K562 (cell line): ENCODE measurements at regions not wholly inside any gene's neighbourhood (a gene's known extent, or its start where the extent isn't known, plus 50 kb on each side); places are given as distances from the start of the nearest gene placed in this dataset.

ENCODE experiments used
- ATAC-seq: fragments of 200-7000 bp; cut with Tn5 transposase; 3 replicates; pipeline ENCODE4 v1.9.1; 2020; ENCODE audit warnings: moderate library complexity
- BruUV-seq: library from RNA; stranded (reverse); fragments of 400-500 nt; replicated peaks from 2 replicates; lab custom pipeline; 2021; lab: Mats Ljungman, UMichigan
- CTCF ChIA-PET: fragments of 300-600 bp; formaldehyde crosslinking; extraction: SDS; loops from one replicate; lab custom pipeline; 2021; ENCODE audit warnings: low intra/inter-chr PET ratio; lab: Yijun Ruan, JAX
- POLR2A ChIA-PET: fragments of 300-600, 350-650 bp; sonication (Branson Sonifier 250); formaldehyde crosslinking; extraction: SDS; loops from one replicate; lab custom pipeline; 2021; ENCODE audit warnings: antibody characterized with exemption, inconsistent platforms; lab: Yijun Ruan, JAX
- DNase-seq, 4 experiments: peaks; one replicate each; pipeline versions ENCODE4 v3.0.0 to v3.0.0-alpha.2; 2011 to 2018; ENCODE audit warnings: low spot score in 3 of 4, mixed read lengths in 3 of 4; ENCODE audit errors: extremely low read depth in 1 of 4
- FAIRE-seq: peaks from 2 replicates; lab custom pipeline; 2011; peaks lifted over from hg19 to GRCh38; lab: Jason Lieb, UNC
- H2AFZ ChIP-seq: 2 replicates; pipeline ENCODE4 v1.6.0; 2011; ENCODE audit warnings: low read depth, low read length, control low read depth, inconsistent platforms
- H3K27ac ChIP-seq: fragments of 200-600 bp; 3 replicates; pipeline ENCODE4 v1.8.0; 2011; ENCODE audit warnings: low read depth, mild to moderate bottlenecking, control low read depth, inconsistent platforms, low read length, moderate library complexity, mixed read lengths; ENCODE audit errors: extremely low read depth
- H3K27me3 ChIP-seq, 2 experiments: fragments of 300-600 bp in 1 of 2; 2 replicates in 1 of 2; 3 replicates in 1 of 2; pipeline versions ENCODE4 v1.6.0 to v1.8.0; 2011; ENCODE audit warnings: inconsistent platforms in 2 of 2, low read length in 2 of 2, mild to moderate bottlenecking in 1 of 2, mixed read lengths in 1 of 2, moderate library complexity in 1 of 2; ENCODE audit not compliant: control insufficient read depth in 2 of 2, insufficient read depth in 2 of 2
- H3K36me3 ChIP-seq: fragments of 300-600 bp; 3 replicates; pipeline ENCODE4 v1.8.0; 2011; ENCODE audit warnings: mild to moderate bottlenecking, low read length, inconsistent platforms; ENCODE audit not compliant: control insufficient read depth, insufficient read depth
- H3K4me1 ChIP-seq, 2 experiments: fragments of 200-600 bp in 1 of 2; replicated peaks in 1 of 2; 2 replicates in 1 of 2; 3 replicates in 1 of 2; pipeline versions ENCODE4 v1.5.1 to v1.8.0; 2011; ENCODE audit warnings: inconsistent platforms in 2 of 2, low read length in 2 of 2, mild to moderate bottlenecking in 1 of 2, mixed read lengths in 1 of 2, moderate library complexity in 1 of 2; ENCODE audit not compliant: control insufficient read depth in 2 of 2, insufficient read depth in 2 of 2
- H3K4me2 ChIP-seq: 2 replicates; pipeline ENCODE4 v1.6.1; 2011; ENCODE audit warnings: low read length, control low read depth, inconsistent platforms, mixed read lengths; ENCODE audit not compliant: insufficient read depth
- H3K4me3 ChIP-seq: fragments of 200-600 bp; sonication (generic), shearing (Covaris generic); 2 replicates; pipeline ENCODE4 v1.5.1; 2016; ENCODE audit warnings: control low read depth, inconsistent platforms
- H3K79me2 ChIP-seq: fragments of 200-600 bp; 3 replicates; pipeline ENCODE4 v1.8.0; 2011; ENCODE audit warnings: low read length, inconsistent platforms; ENCODE audit not compliant: control insufficient read depth, insufficient read depth
- H3K9ac ChIP-seq, 2 experiments: 2 replicates each; pipeline versions ENCODE4 v1.6.0 to v1.6.1; 2011; ENCODE audit warnings: low read depth in 2 of 2, low read length in 2 of 2, control low read depth in 1 of 2, inconsistent platforms in 1 of 2, mild to moderate bottlenecking in 1 of 2, mixed read lengths in 1 of 2; ENCODE audit not compliant: insufficient read depth in 1 of 2
- H3K9me1 ChIP-seq: one replicate; pipeline ENCODE4 v1.6.0; 2011; ENCODE audit warnings: inconsistent platforms, mild to moderate bottlenecking, low read length, moderate library complexity; ENCODE audit not compliant: control insufficient read depth, insufficient read depth
- H3K9me3 ChIP-seq: replicated peaks from 2 replicates; pipeline ENCODE4 v1.5.1; 2011; ENCODE audit warnings: low read depth, low read length, inconsistent platforms; ENCODE audit not compliant: control insufficient read depth, insufficient read depth
- H4K20me1 ChIP-seq: replicated peaks from 2 replicates; pipeline ENCODE4 v1.6.1; 2011; ENCODE audit warnings: low read length, inconsistent platforms, mixed read lengths; ENCODE audit not compliant: control insufficient read depth, insufficient read depth
- ADNP ChIP-seq: fragments of 200-800 bp; sonication (Bioruptor generic); IDR thresholded peaks from 2 replicates; pipeline ENCODE4 v1.6.1; 2016; ENCODE audit warnings: missing genetic modification characterization, missing compliant biosample characterization
- ETS2 ChIP-seq: IDR thresholded peaks from 2 replicates; pipeline ENCODE4 v1.6.1; 2016; ENCODE audit warnings: borderline replicate concordance, missing genetic modification characterization, mild to moderate bottlenecking, moderate library complexity, missing compliant biosample characterization; ENCODE audit not compliant: poor library complexity, severe bottlenecking
- FOXJ3 ChIP-seq: sonication (generic); formaldehyde crosslinking; IDR thresholded peaks from 2 replicates; pipeline ENCODE4 v1.4.0; 2020; ENCODE audit warnings: mild to moderate bottlenecking, missing genetic modification reagents
- PBX2 ChIP-seq, 2 experiments: IDR thresholded peaks in 1 of 2; conservative IDR thresholded peaks in 1 of 2; 2 replicates each; pipeline ENCODE4 v1.6.1; 2016; ENCODE audit warnings: low read depth in 2 of 2, mild to moderate bottlenecking in 1 of 2, missing compliant biosample characterization in 1 of 2, missing genetic modification characterization in 1 of 2, moderate library complexity in 1 of 2
- WGBS: fragments of 100-300 bp; shearing (Covaris generic); methylation state at CpG from one replicate; pipeline ENCODE4 v1.1.6; 2016; ENCODE audit warnings: low coverage, mixed read lengths; ENCODE audit not compliant: insufficient coverage; ENCODE audit errors: missing lambda C conversion rate; 5-methylcytosine and 5-hydroxymethylcytosine counted together
- in situ Hi-C: fragments of 300-500 bp; cut with MboI; formaldehyde crosslinking; loops from 4 replicates; pipeline ENCODE4 v1.15.0; 2018; ENCODE audit warnings: inconsistent platforms, mixed read lengths
- intact Hi-C: fragments of 100-400 bp; cut with micrococcal nuclease; formaldehyde crosslinking; loops from 2 replicates; pipeline ENCODE4 v1.14.2; 2022
- TF ChIP-seq, protein P1 (sequence below): fragments of 250-450 bp; sonication (Bioruptor Pico); IDR thresholded peaks from 2 replicates; pipeline ENCODE4 v1.8.0; 2021; ENCODE audit warnings: moderate library complexity, mild to moderate bottlenecking, inconsistent platforms

- Histone ChIP-seq H2AFZ (no peak overlapping the region), H3K4me1 (peaks cover 0 to 4% of the 10 kb centered on the region in 2 experiments; a peak in 2 of 5 replicates), H3K9me1 (no peaks in the 10 kb centered on the region), H3K27me3 (peaks cover 65 to 93% of the 10 kb centered on the region in 2 experiments), H3K4me3 (no peak overlapping the region), H4K20me1 (peaks cover 6% of the 10 kb centered on the region), H3K9me3 (peaks cover 2% of the 10 kb centered on the region; the same call in 1 of the 2 replicates), H3K9ac (no peak overlapping the region), H3K27ac (no peak overlapping the region), H3K36me3 (no peaks in the 10 kb centered on the region), H3K79me2 (no peaks in the 10 kb centered on the region), H3K4me2 (no peak overlapping the region)
- ATAC-seq (no peak), FAIRE-seq (no peak), DNase-seq (no peak)
- 2% methylated on average over 22 of the region's 22 CpGs for WGBS
- BruUV-seq, result no TSS peak
- in situ Hi-C loops, result no loop called here
- ChIA-PET POLR2A (interaction anchor here (0.6 to 1.7 kb wide), 3 partner anchors 10 to 14 kb away, joined by 3 to 5 read pairs (median 4); no protein-coding TSS in a partner anchor), CTCF (no interaction called here)
- TF ChIP-seq PBX2 (CRISPR knock-in tag; IDR thresholded peaks at IDR 0.05; ENCODE audit: low read depth) (no peak), PBX2 (tag; conservative IDR thresholded peaks at IDR 0.05; ENCODE audit: low read depth) (no peak), ADNP (tag) (no peak), FOXJ3 (CRISPR knock-in tag) (no peak), ETS2 (no peak)
- TF ChIP-seq, protein P1, sequence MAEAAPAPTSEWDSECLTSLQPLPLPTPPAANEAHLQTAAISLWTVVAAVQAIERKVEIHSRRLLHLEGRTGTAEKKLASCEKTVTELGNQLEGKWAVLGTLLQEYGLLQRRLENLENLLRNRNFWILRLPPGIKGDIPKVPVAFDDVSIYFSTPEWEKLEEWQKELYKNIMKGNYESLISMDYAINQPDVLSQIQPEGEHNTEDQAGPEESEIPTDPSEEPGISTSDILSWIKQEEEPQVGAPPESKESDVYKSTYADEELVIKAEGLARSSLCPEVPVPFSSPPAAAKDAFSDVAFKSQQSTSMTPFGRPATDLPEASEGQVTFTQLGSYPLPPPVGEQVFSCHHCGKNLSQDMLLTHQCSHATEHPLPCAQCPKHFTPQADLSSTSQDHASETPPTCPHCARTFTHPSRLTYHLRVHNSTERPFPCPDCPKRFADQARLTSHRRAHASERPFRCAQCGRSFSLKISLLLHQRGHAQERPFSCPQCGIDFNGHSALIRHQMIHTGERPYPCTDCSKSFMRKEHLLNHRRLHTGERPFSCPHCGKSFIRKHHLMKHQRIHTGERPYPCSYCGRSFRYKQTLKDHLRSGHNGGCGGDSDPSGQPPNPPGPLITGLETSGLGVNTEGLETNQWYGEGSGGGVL (CRISPR knock-in tag), result no peak
- intact Hi-C loops, result no loop called here
These were observed 78.4 kb downstream of the TSPAN17 start for GRCh38 chr5:176725521-176726280.
